ENCODE measurements at regions not wholly inside any gene's neighbourhood (a gene's known extent, or its start where the extent isn't known, plus 50 kb on each side); places are given as distances from the start of the nearest gene placed in this dataset.

DNA sequence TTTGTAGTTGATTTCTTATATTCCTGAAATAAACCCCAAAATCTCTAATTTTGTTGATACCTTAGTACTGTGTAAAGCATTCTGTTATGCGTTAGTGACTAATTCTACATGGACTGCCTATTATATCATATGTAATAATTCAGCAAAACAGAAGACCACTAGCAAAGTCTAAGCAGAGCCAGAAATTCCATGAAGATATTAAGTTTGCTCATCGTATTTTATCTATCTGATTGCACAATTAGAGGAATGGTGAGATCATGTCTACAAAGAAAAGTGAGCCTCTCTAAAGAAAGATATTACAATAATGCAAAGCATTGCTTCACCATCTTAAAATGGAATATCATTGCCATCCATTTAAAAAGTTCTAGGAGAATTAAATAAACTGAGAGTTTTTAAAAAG lies 374.6 kb upstream of the SLC7A11 start:
- DNase-seq (ENCODE audit: low spot score) = no peak

DNA sequence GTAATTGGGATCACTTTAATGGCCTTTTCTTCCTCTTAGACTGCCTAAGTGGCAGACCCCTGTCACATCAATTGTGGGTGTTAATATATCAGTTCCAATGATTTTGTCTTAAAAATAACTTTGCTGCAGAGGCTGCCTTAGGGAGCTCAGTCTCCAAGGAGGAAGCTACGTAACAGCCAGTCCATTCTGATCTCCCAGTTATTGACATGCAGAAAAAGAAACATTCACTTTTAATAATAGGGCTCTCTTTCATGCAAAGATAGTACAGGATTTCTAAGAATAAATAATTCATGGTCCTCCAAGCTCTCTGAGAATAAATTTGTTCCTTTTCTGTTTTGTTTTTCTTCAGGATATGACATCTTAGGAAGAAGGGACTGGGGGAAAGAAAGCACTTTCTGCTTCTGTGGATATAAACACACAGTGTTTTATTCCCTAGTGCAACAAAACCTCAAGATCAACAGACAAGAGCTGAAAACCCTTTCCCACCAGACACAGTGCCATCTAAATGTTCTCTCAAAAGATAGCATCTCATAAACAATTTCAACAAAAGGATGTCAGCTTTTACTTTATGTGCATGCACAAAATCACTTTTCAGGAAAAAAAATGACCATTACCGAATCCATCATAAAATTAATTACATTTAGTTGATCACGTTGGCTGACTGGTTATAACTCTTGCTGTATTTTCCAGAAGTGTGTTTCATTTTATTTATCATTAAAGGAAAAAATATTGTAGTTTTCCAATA lies 372.4 kb upstream of the SLC7A11 start:
- DNase-seq (ENCODE audit: low spot score) = no peak

GRCh38 chr4:138612428-138612827 lies 370.3 kb upstream of the SLC7A11 start:
- DNase-seq (ENCODE audit: low spot score) = no peak

DNA sequence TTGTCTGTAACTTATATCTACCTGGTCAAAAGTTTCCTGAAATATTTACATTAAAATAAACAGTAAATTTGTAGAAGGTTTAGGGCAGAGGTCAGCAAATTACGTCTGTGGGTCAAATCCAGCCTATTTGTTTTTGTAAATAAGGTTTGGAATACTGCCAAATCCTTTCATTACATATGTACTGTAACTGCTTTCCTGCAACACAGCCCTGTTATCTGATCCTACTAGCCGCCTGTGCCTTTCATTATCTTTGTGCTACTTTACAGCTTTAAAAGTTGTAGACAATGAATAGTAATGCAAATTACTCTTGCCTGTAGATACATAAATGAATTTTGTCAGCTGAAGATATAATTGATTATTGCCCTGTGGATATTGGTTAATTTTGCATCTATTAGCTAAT lies 369.6 kb upstream of the SLC7A11 start:
- no peak for DNase-seq (ENCODE audit: low spot score)

GRCh38 chr4:138611017-138611416 lies 368.9 kb upstream of the SLC7A11 start:
- DNase-seq (ENCODE audit: low spot score) = no peak

GRCh38 chr4:138609943-138610350 lies 367.8 kb upstream of the SLC7A11 start:
- DNase-seq (ENCODE audit: low spot score) = peak; percentile 87

- no peak for DNase-seq (ENCODE audit: low spot score)
Observed at GRCh38 chr4:138604556-138604955, 362.4 kb upstream of the SLC7A11 start.

DNA sequence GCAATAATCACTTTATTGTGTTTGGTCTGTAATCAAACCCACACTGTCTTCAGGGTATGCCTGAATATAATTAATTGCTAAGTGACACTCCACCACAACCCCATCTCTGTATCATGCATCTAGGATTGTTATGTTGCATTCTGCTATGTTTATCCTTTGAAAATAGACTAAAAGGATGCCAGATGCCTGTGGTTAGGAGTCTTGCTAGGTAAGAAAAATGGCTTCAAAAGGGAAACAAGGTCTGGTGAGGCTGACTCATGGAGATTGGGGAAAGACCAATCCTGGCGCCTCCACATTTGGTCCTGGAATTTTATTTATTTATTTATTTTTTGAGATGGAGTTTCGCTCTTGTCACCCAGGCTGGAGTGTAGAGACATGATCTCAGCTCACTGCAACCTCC lies 360.5 kb upstream of the SLC7A11 start:
- DNase-seq (ENCODE audit: low spot score) = peak; percentile 58

- no peak for DNase-seq (ENCODE audit: low spot score)
Observed at GRCh38 chr4:138599965-138600364, 357.8 kb upstream of the SLC7A11 start.

DNA sequence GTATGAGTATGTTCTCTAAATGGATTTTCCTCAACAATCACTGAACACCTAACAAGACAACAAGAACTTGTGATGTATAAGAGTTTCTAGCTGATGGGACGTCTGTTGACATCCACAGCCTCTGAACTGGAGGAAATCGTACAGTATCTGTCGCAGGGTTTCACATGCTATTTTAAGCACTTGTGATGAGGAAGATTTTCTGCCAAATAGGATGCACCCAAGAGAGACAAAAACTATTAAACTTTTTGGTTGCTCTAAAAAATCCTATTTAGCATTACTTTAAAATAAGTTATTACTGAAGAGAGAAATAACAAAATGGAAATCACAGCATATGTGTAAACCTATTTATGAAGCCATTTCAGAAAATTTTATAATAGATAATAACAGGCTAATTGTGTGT lies 356.1 kb upstream of the SLC7A11 start:
- DNase-seq (ENCODE audit: low spot score) = no peak

DNA sequence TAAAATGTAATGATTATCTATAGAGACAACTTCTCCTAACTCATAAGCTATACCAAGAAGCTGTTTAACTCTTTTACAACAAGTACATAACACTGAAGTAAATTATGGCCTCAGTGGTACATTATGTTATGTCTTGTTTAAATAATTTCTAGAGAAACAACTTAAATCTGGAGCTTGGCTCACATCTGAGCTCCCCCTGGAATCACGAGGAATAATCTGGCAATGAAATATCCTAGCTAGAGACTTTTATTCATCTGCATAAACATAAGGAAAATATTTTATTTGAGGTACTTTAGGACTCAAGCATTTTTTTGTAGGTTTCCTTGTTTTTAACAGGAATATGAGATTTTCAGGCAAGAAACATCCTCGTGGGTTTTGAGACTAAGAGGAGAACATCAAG lies 354.7 kb upstream of the SLC7A11 start:
- no peak for DNase-seq (ENCODE audit: low spot score)

- DNase-seq (ENCODE audit: low spot score) = no peak
Observed at GRCh38 chr4:138595731-138596460, 353.7 kb upstream of the SLC7A11 start.

DNA sequence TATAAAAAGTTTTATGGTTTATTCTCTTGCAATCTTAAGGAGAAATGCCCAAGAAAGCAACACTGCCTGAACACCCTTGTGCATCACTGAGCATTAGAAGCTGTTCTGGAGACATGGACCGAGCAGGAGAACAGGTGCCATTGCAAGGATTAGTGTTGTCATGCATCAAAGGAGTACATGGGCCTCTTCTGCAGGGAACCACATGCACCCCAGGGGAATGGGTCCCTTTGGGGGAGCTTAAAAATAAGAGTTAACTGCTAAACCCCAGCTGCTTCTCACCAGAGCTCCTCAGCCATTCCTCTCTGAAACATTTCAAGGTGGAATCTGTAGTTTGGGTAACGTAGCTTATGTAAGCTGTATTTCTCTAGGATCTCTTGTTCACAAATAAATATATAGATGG lies 353.0 kb upstream of the SLC7A11 start:
- no peak for DNase-seq (ENCODE audit: low spot score)

- DNase-seq (ENCODE audit: low spot score) = no peak
Observed at GRCh38 chr4:138592796-138593195, 350.6 kb upstream of the SLC7A11 start.

GRCh38 chr4:138591808-138592207 lies 349.7 kb upstream of the SLC7A11 start:
- DNase-seq (ENCODE audit: low spot score) = no peak

DNA sequence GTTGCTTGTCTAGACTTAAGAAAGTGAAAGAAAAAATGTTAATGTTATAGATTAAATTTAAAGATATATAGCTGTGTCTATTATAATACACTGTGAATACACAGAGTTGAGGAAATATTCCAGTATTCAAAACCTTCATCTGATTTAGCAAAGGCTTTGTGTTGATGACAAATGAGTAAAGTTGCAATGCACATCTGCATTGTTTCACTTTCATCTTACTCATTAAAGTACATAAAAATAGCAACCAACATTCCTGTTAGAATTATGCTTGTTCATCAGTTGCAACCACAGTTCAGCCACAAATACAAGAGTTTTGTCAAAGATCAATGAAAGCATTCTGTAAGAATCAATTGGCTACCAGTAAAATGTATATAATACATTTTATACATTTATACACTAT lies 346.4 kb upstream of the SLC7A11 start:
- DNase-seq (ENCODE audit: low spot score) = no peak

GRCh38 chr4:138579146-138579545 lies 337.0 kb upstream of the SLC7A11 start:
- DNase-seq (ENCODE audit: low spot score) = no peak

DNA sequence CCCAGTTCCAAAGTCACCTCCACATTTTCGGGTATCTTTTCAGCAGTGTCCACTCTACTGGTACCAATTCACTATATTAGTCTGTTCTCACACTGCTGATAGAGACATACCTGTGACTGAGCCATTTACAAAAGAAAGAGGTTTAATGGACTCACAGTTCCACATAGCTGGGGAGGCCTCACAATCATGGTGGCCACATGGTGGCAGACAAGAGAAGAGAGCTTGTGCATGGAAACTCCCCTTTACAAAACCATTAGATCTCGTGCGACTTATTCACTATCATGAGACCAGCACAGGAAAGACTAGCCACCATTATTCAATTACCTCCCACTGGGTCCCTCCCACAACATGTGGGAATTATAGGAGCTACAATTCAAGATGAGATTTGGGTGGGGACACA lies 335.7 kb upstream of the SLC7A11 start:
- DNase-seq (ENCODE audit: low spot score) = peak; percentile 31

DNA sequence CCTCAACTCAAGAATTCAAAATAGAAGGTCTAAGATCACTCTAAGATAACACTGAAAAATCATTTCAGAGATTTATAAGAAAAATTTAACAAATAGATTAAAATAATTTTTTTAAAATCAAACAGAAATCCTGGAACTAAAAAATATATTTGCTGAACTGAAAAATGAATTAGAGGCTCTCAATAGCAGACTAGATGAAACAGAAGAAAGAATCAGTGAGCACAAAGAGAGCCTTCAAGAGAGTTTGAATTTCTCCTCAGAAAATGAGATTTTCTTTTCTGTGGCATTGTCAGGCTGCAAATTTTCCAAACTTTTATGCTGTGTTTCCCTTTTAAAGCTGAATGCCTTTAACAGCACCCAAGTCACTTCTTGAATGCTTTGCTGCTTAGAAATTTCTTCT lies 335.0 kb upstream of the SLC7A11 start:
- DNase-seq (ENCODE audit: low spot score) = no peak

- peak; percentile 46 for DNase-seq (ENCODE audit: low spot score)
Observed at GRCh38 chr4:138576684-138577083, 334.5 kb upstream of the SLC7A11 start.

DNA sequence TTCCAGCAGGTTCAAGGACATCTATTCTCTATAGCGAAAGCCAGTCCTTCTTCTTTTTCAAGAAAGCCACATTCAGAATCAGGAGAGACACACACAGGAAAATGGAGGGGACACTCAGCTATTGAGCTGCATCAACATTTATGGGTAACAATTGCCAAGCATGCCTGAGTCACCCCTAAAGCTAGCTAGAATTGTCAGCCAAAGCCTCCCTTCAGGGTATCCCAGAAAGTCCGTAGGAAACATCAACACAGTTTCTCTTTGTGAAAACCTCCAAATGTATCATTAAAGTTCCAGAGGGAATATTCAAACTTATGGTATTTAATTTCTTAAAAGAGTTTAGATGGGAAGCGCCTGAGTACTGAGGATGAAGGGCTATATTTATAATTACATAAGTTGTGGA lies 331.1 kb upstream of the SLC7A11 start:
- DNase-seq (ENCODE audit: low spot score) = no peak

GRCh38 chr4:138572007-138572406 lies 329.9 kb upstream of the SLC7A11 start:
- DNase-seq (ENCODE audit: low spot score) = no peak

GRCh38 chr4:138567696-138568095 lies 325.5 kb upstream of the SLC7A11 start:
- DNase-seq (ENCODE audit: low spot score) = no peak

GRCh38 chr4:138565576-138565975 lies 323.4 kb upstream of the SLC7A11 start:
- no peak for DNase-seq (ENCODE audit: low spot score)
